ENCODE measurements at regions not wholly inside any gene's neighbourhood (a gene's known extent, or its start where the extent isn't known, plus 50 kb on each side); places are given as distances from the start of the nearest gene placed in this dataset.

- H3K9me3 ChIP-seq (ENCODE audit: control insufficient read depth, insufficient read depth, low read length): no peaks in the 10 kb centered on the region
- H3K4me3 ChIP-seq (ENCODE audit: low read depth, low read length): no peak overlapping the region
- no peaks in the 10 kb centered on the region for H3K27me3 ChIP-seq (ENCODE audit: control insufficient read depth, insufficient read depth, low read length)
- no CpG with 5 or more reads among the region's 4 CpGs for WGBS (ENCODE audit: insufficient coverage)
- no peak for DNase-seq (ENCODE audit: low read depth in 4 of 6, low spot score in 6 of 6)
- H3K36me3 ChIP-seq (ENCODE audit: control insufficient read depth, insufficient read depth, low read length): no peaks in the 10 kb centered on the region
- H3K4me1 ChIP-seq (ENCODE audit: control insufficient read depth, insufficient read depth, low read length): no peaks in the 10 kb centered on the region
- no peak overlapping the region for H3K27ac ChIP-seq (ENCODE audit: low read depth, low read length)
These were observed 244.9 kb downstream of the TRIM36 start for GRCh38 chr5:114924769-114925168.

DNA sequence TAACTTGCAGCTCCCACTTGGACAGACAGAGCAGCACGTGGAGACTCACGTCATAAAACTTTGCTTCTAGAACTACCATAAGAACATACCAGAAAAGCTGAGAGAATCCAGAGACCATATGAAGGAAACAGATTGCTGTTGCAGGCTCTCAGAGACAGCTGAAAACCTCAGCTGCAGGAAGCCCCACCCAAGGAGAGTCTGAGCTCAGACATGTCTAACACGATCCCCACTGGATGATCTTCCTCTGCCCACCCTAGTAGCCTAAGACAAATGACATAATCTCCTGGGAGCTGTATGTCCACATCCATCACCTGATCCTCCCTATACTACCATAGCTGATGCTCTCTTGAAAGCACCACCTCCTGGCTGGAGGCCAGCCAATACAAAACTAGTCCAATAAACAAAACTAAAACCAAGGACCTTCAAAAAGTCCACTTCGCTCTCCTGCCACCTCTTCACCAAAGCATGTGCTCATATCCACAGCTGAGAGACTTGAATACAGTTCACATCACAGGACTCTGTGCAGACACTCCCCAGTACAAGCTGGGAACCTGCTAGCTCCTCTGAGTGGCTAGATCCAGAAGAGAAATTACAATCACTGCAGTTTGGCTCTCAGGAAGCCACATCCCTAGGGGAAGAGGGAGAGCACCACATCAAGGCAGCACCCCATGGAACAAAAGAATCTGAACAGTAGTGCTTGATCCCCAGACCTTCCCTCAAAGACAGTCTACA is 257.4 kb downstream of the TRIM36 start:
- H3K4me1 ChIP-seq (ENCODE audit: control insufficient read depth, insufficient read depth, low read length): no peaks in the 10 kb centered on the region
- peaks cover 5% of the 10 kb centered on the region for H3K9me3 ChIP-seq (ENCODE audit: control insufficient read depth, insufficient read depth, low read length)
- H3K27ac ChIP-seq (ENCODE audit: low read depth, low read length): no peak overlapping the region
- H3K4me3 ChIP-seq (ENCODE audit: low read depth, low read length): no peak overlapping the region
- WGBS (ENCODE audit: insufficient coverage): 80% methylated on average over 4 of the region's 4 CpGs
- no peaks in the 10 kb centered on the region for H3K27me3 ChIP-seq (ENCODE audit: control insufficient read depth, insufficient read depth, low read length)
- no peak for DNase-seq (ENCODE audit: low read depth in 4 of 6, low spot score in 6 of 6)
- H3K36me3 ChIP-seq (ENCODE audit: control insufficient read depth, insufficient read depth, low read length): no peaks in the 10 kb centered on the region

- H3K4me1 ChIP-seq (ENCODE audit: control insufficient read depth, insufficient read depth, low read length): no peaks in the 10 kb centered on the region
- H3K36me3 ChIP-seq (ENCODE audit: control insufficient read depth, insufficient read depth, low read length): no peaks in the 10 kb centered on the region
- no peaks in the 10 kb centered on the region for H3K27me3 ChIP-seq (ENCODE audit: control insufficient read depth, insufficient read depth, low read length)
- no peak overlapping the region for H3K27ac ChIP-seq (ENCODE audit: low read depth, low read length)
- peaks cover 6% of the 10 kb centered on the region for H3K9me3 ChIP-seq (ENCODE audit: control insufficient read depth, insufficient read depth, low read length)
- no peak for DNase-seq (ENCODE audit: low read depth in 4 of 6, low spot score in 6 of 6)
- H3K4me3 ChIP-seq (ENCODE audit: low read depth, low read length): no peak overlapping the region
These were observed 259.0 kb downstream of the TRIM36 start for GRCh38 chr5:114910727-114911126.

DNA sequence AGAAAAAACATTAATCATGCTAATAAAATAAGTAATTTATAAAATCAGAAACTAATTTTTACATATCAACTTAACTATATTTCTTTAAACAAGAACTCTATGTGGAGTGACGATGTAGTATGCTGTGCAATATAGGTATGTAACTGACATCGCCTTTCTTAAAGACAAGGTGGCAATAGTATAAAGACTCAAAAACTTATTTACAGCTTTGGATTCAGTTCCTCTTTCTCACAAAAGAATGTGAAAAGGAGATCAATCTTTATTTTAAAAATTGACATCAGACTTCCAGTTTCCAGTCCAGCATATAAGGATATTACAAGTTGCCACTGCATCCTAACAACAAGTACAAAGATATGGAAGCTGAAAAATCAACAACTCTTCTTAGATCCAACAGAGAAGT is 260.3 kb downstream of the TRIM36 start:
- no peak overlapping the region for H3K4me3 ChIP-seq (ENCODE audit: low read depth, low read length)
- H3K4me1 ChIP-seq (ENCODE audit: control insufficient read depth, insufficient read depth, low read length): no peaks in the 10 kb centered on the region
- peaks cover 10% of the 10 kb centered on the region for H3K9me3 ChIP-seq (ENCODE audit: control insufficient read depth, insufficient read depth, low read length)
- no peak for DNase-seq (ENCODE audit: low read depth in 4 of 6, low spot score in 6 of 6)
- no CpG with 5 or more reads among the region's 2 CpGs for WGBS (ENCODE audit: insufficient coverage)
- no peaks in the 10 kb centered on the region for H3K27me3 ChIP-seq (ENCODE audit: control insufficient read depth, insufficient read depth, low read length)
- no peaks in the 10 kb centered on the region for H3K36me3 ChIP-seq (ENCODE audit: control insufficient read depth, insufficient read depth, low read length)
- no peak overlapping the region for H3K27ac ChIP-seq (ENCODE audit: low read depth, low read length)

DNA sequence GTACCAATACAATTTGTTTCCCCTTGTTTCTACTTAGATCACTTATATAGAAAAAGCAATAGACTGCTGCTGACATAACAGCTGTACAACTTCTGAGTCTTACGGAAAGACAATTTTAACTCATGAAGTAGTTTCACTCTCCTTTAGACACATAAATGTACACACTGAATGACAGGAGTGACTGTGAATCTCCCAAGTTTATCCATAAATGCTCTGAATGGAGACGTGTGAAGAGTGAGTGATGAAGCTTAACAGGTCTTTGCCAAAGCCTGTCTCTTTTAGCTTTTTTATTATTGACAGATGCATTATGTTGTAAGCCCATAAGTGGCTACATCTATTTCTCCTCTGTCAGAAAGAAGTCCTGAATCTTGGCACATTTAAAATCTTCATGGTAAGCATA is 265.9 kb downstream of the TRIM36 start:
- Histone ChIP-seq H3K9me3 (ENCODE audit: control insufficient read depth, insufficient read depth, low read length) (peaks cover 4% of the 10 kb centered on the region), H3K36me3 (ENCODE audit: control insufficient read depth, insufficient read depth, low read length) (no peaks in the 10 kb centered on the region)

GRCh38 chr5:114898602-114899001 is 271.1 kb downstream of the TRIM36 start:
- no CpG with 5 or more reads among the region's 2 CpGs for WGBS (ENCODE audit: insufficient coverage)
- Histone ChIP-seq H3K4me3 (ENCODE audit: low read depth, low read length) (no peak overlapping the region), H3K27me3 (ENCODE audit: control insufficient read depth, insufficient read depth, low read length) (no peaks in the 10 kb centered on the region), H3K27ac (ENCODE audit: low read depth, low read length) (no peak overlapping the region), H3K4me1 (ENCODE audit: control insufficient read depth, insufficient read depth, low read length) (no peaks in the 10 kb centered on the region), H3K36me3 (ENCODE audit: control insufficient read depth, insufficient read depth, low read length) (no peaks in the 10 kb centered on the region), H3K9me3 (ENCODE audit: control insufficient read depth, insufficient read depth, low read length) (no peaks in the 10 kb centered on the region)
- no peak for DNase-seq (ENCODE audit: low read depth in 4 of 6, low spot score in 6 of 6)

More for the DNA sequence above, 265.9 kb downstream of the TRIM36 start:
- no peak overlapping the region for H3K27ac ChIP-seq (ENCODE audit: low read depth, low read length)
- H3K27me3 ChIP-seq (ENCODE audit: control insufficient read depth, insufficient read depth, low read length): no peaks in the 10 kb centered on the region
- DNase-seq (ENCODE audit: low read depth in 4 of 6, low spot score in 6 of 6): peak in 2 of 6 donors; percentile 1 to 17
- no peak overlapping the region for H3K4me3 ChIP-seq (ENCODE audit: low read depth, low read length)
- H3K4me1 ChIP-seq (ENCODE audit: control insufficient read depth, insufficient read depth, low read length): no peaks in the 10 kb centered on the region
- WGBS (ENCODE audit: insufficient coverage): no CpG with 5 or more reads among the region's 2 CpGs

DNA sequence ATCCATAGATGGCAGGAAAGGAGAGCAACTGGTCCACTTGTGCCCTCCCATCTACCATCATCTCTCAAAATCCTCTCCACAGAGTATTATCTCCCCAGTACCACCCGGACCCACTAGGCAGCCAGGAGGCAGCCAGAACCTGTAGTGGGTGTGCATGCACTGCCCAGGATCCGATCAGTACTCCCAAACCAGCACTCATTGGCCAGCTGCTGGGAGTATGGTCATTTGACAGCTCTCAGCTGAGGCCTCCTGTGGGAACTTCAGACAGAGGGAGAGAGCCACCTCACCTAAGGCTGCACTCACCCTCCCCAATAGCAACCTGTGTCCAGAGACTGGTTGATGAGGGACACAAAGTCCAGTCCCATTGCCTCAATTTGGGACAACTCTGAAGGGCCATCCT is 286.0 kb downstream of the TRIM36 start:
- no peak overlapping the region for H3K27ac ChIP-seq (ENCODE audit: low read depth, low read length)
- H3K4me1 ChIP-seq (ENCODE audit: control insufficient read depth, insufficient read depth, low read length): no peaks in the 10 kb centered on the region
- no peak for DNase-seq (ENCODE audit: low read depth in 4 of 6, low spot score in 6 of 6)
- H3K36me3 ChIP-seq (ENCODE audit: control insufficient read depth, insufficient read depth, low read length): no peaks in the 10 kb centered on the region
- 94% methylated on average over 2 of the region's 2 CpGs for WGBS (ENCODE audit: insufficient coverage)
- no peaks in the 10 kb centered on the region for H3K27me3 ChIP-seq (ENCODE audit: control insufficient read depth, insufficient read depth, low read length)
- peaks cover 1% of the 10 kb centered on the region for H3K9me3 ChIP-seq (ENCODE audit: control insufficient read depth, insufficient read depth, low read length)
- no peak overlapping the region for H3K4me3 ChIP-seq (ENCODE audit: low read depth, low read length)

DNA sequence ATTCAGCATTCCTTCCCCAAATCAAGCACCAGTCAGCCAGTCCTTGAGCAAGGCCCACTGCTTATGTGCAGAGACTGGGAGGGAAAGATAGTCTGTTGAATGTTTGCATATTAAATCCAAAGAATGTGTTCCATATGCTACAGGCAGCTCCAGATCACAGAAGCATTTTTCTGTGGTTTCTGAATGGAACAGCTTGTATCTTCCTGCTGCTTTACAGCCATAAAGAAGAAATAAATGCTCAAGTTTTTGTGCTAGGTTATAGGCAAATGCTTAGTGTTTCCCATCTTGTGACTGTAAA is 310.3 kb downstream of the TRIM36 start:
- H3K36me3 ChIP-seq (ENCODE audit: control insufficient read depth, insufficient read depth, low read length): no peaks in the 10 kb centered on the region
- peak overlapping the region; percentile 65 for H3K27ac ChIP-seq (ENCODE audit: low read depth, low read length)
- H3K4me3 ChIP-seq (ENCODE audit: low read depth, low read length): no peak overlapping the region
- DNase-seq (ENCODE audit: low read depth in 4 of 6, low spot score in 6 of 6): peak in 5 of 6 donors; percentile 3 to 85 (median 12)
- no peaks in the 10 kb centered on the region for H3K27me3 ChIP-seq (ENCODE audit: control insufficient read depth, insufficient read depth, low read length)
- H3K4me1 ChIP-seq (ENCODE audit: control insufficient read depth, insufficient read depth, low read length): peaks cover 12% of the 10 kb centered on the region
- H3K9me3 ChIP-seq (ENCODE audit: control insufficient read depth, insufficient read depth, low read length): no peaks in the 10 kb centered on the region

GRCh38 chr5:114858665-114859437 is 310.9 kb downstream of the TRIM36 start:
- peak; percentile 6 to 88 (median 20) for DNase-seq (ENCODE audit: low read depth in 4 of 6, low spot score in 6 of 6)
- no CpG with 5 or more reads among the region's 7 CpGs for WGBS (ENCODE audit: insufficient coverage)
- peak overlapping the region; percentile 65 for H3K27ac ChIP-seq (ENCODE audit: low read depth, low read length)
- no peaks in the 10 kb centered on the region for H3K36me3 ChIP-seq (ENCODE audit: control insufficient read depth, insufficient read depth, low read length)
- no peak overlapping the region for H3K4me3 ChIP-seq (ENCODE audit: low read depth, low read length)
- no peaks in the 10 kb centered on the region for H3K9me3 ChIP-seq (ENCODE audit: control insufficient read depth, insufficient read depth, low read length)
- peaks cover 12% of the 10 kb centered on the region for H3K4me1 ChIP-seq (ENCODE audit: control insufficient read depth, insufficient read depth, low read length)
- H3K27me3 ChIP-seq (ENCODE audit: control insufficient read depth, insufficient read depth, low read length): no peaks in the 10 kb centered on the region

GRCh38 chr5:114857941-114858551 is 311.7 kb downstream of the TRIM36 start:
- no peaks in the 10 kb centered on the region for H3K36me3 ChIP-seq (ENCODE audit: control insufficient read depth, insufficient read depth, low read length)
- H3K4me3 ChIP-seq (ENCODE audit: low read depth, low read length): no peak overlapping the region
- H3K9me3 ChIP-seq (ENCODE audit: control insufficient read depth, insufficient read depth, low read length): no peaks in the 10 kb centered on the region
- peaks cover 12% of the 10 kb centered on the region for H3K4me1 ChIP-seq (ENCODE audit: control insufficient read depth, insufficient read depth, low read length)
- no peaks in the 10 kb centered on the region for H3K27me3 ChIP-seq (ENCODE audit: control insufficient read depth, insufficient read depth, low read length)
- DNase-seq (ENCODE audit: low read depth in 4 of 6, low spot score in 6 of 6): peak; percentile 7 to 86 (median 40)
- 26% methylated on average over 14 of the region's 22 CpGs for WGBS (ENCODE audit: insufficient coverage)
- H3K27ac ChIP-seq (ENCODE audit: low read depth, low read length): no peak overlapping the region
